Mononuclear cell (primary cell): ENCODE measurements at regions not wholly inside any gene's neighbourhood (a gene's known extent, or its start where the extent isn't known, plus 50 kb on each side); places are given as distances from the start of the nearest gene placed in this dataset.
"Not testable (repeated sequence)": the region's sequence is repeated elsewhere in the genome, so short reads cannot be mapped to it uniquely, and the experiment has no call there.

Source experiments
- H3K27me3 ChIP-seq: 2 replicates; pipeline ENCODE4 v1.6.0; 2011; ENCODE audit warnings: low read length, control low read depth; ENCODE audit not compliant: insufficient read depth
- H3K4me1 ChIP-seq: 2 replicates; pipeline ENCODE4 v1.5.1; 2011; ENCODE audit warnings: mild to moderate bottlenecking, low read length, control low read depth; ENCODE audit not compliant: insufficient read depth
- H3K4me3 ChIP-seq: 2 replicates; pipeline ENCODE4 v1.5.1; 2011; ENCODE audit warnings: mild to moderate bottlenecking, low read length, moderate library complexity
- H3K9me3 ChIP-seq: 2 replicates; pipeline ENCODE4 v1.5.1; 2011; ENCODE audit warnings: low read depth, mild to moderate bottlenecking, control low read depth, low read length

DNA sequence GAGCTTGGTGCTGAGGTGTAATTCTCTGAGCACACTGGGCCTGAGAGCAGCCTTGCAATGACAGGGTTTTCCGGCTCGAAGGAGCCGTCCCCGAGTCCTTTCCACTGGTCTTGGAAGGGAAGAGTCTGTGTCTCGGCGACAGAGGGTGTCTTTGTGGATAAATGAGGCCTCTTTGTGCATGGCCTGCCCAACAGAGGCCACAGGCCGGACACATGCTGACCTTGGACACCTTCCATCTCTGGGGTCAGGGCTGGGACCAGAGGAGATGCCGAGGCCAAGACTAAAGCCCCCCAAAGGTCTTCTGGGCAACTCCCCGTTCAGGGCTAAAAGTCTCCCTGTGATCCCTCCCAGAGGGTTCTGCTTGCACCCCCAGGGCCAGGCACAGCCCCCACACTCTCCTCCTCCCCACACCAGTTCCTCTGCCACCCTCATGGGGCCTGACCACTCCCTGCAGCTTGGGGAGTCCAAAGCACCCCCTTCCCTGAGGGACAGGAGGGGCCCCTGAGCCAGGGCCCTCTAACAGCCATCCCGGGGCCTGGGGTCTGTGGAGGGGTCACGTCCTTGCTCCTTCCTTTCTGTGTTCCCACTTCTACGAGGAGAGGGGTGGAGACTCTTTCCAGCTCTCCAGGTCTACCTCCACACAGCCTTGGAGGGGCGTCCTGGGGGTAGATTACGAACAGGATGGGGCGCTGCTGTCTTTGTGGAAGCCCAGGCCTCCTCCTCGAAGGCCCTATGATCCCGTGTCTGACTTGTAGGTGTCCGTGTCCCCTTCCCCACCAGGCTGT, 130.6 kb upstream of the FAM20C start:
- Histone ChIP-seq H3K27me3 (no peaks in the 10 kb centered on the region), H3K4me3 (no peak overlapping the region), H3K4me1 (peaks cover 20% of the 10 kb centered on the region), H3K9me3 (no peaks in the 10 kb centered on the region)

DNA sequence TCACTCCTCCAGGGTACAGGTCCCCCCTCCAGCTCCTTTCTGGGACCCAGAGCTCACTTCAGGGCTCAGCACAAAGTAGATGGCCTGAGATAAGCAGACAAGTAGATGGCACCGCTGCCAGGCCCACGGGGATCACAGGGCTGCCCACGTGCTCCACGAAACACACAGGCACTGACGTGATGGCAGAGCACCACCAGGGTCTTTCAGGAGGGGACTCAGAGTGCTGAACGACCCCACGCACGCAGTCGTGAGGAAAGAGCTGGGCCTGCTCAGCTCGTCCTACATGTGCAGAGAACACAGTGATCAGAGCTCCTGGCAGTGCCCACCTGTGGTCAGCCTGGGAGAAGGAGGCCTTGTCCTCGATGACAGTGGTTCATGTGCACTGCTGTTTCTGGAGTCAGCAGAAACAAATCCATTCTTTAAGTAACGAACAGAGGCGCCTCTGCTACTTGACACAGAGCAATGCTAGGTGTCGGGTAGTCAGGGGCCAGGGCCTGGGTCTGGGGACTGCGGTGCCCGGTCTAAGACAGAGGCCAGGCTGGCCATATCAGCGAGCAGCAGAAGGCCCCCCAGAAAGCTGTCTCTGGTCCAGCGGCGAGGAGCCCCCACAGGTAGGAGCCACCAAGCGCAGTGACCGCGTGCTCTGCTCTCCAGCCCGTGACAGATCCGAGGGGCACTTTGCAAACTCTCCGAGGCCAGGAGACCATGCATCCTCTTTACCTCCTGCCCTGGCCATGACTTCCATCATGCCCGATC, 129.8 kb upstream of the FAM20C start:
- no peak overlapping the region for H3K4me3 ChIP-seq
- no peaks in the 10 kb centered on the region for H3K27me3 ChIP-seq
- H3K4me1 ChIP-seq, result peaks cover 17% of the 10 kb centered on the region
- no peaks in the 10 kb centered on the region for H3K9me3 ChIP-seq

DNA sequence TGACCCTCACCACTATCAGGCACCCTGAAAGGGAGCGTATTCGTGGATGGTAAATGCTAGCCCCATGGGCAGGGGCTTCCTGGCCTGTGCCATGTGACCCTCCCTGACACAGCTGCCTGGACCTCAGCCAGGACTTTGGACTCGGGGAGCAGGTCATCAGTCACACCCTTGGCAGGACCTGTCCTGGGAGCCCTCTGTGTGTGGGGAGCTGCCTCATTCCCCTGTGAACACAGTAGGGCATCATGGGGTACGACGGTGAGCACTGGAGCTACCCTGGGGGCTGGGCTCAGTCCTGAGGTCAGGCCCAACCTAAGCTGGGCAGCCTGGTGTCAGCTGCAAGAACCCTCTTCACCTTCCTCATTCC, 129.3 kb upstream of the FAM20C start:
- no peaks in the 10 kb centered on the region for H3K9me3 ChIP-seq
- H3K4me1 ChIP-seq, result peaks cover 13% of the 10 kb centered on the region
- H3K4me3 ChIP-seq, result no peak overlapping the region
- no peaks in the 10 kb centered on the region for H3K27me3 ChIP-seq

DNA sequence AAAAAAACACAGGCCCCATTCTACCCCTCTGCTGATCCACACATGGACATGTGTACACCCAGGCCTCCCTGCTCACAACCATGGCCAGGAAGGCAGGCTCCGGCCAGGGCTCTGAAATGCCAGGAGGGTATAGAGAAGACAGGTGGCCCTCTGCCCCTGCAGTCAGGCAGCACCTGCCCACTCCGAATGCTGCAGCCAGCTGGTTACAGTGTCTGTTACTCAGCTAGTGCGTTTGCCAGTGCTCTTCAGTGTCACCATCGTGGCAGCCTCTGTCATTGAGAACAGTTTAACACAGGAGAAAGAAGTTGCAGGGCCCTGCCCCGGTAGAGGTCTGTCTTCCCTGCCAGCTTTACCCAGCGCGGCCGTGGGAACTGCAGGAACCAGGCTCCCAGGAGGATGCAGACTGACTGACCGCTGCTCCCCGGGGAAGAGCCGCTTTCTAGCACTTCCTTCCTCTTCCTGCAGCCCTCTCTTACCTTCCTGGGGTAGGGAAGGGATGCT, 128.8 kb upstream of the FAM20C start:
- no peak overlapping the region for H3K4me3 ChIP-seq
- H3K9me3 ChIP-seq, result no peaks in the 10 kb centered on the region
- H3K4me1 ChIP-seq, result peaks cover 13% of the 10 kb centered on the region
- H3K27me3 ChIP-seq, result no peaks in the 10 kb centered on the region

DNA sequence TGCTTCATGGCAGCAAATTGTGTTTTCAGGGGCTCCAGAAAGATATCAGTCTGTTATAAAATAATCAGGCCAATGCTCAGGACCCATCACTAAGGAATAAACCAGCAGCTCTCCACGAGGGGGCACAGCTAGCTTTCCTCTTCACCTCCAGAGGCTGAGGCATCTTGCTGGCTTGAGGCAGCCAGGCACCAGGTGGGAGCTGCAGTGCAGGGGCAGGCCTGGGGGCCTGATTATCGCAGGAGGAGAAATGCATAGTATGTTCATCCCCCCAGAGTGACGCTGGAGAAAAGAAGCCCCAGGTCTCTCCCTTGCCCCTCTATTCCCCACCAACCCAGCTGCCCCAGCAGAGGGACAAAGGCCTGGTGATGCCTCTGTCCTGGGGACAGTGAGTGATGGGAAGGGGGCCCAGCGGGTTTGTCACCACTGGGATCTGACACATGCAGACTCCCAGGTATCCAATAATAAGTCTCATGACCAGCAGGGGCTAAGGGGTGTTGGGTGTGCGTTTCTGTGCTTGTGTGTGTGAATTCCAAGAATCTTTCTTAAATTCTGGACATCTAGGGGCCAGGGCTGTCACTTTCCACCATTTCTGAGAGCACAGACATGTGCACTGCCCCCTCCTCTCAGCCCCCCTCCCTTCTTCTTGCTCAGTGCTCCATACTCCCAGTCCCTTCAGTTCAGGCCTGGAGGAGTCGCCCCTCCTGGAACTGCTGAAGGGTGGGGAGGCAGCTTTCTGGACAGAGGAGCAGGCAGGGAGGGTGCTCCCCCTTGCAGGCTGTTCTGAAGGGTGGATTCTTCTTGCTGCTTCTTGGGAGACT, 128.1 kb upstream of the FAM20C start:
- no peak overlapping the region for H3K4me3 ChIP-seq
- H3K9me3 ChIP-seq, result no peaks in the 10 kb centered on the region
- H3K27me3 ChIP-seq, result no peaks in the 10 kb centered on the region
- peaks cover 13% of the 10 kb centered on the region for H3K4me1 ChIP-seq

DNA sequence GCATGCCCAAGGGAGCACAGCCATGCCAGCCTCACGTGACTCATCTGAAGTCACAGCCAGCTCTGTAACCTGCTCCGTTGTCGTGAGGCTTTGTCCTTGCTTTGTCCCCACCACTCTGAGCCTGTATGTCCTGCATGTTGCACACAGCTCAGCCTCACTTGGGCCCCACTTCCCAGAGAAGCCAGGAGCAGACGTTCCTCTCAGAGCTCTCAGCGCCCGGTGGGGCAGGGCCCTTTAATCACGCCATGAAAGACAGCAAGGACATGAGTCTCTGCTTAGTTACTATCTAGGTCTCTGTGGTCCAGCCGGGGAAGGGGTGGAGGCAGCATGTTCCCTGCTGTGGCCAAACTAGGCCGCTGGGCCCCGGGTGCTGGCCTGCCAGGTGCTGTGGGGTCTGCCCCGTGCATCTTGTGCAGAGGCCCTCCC, 127.4 kb upstream of the FAM20C start:
- peaks cover 13% of the 10 kb centered on the region for H3K4me1 ChIP-seq
- H3K27me3 ChIP-seq, result no peaks in the 10 kb centered on the region
- no peaks in the 10 kb centered on the region for H3K9me3 ChIP-seq
- H3K4me3 ChIP-seq, result no peak overlapping the region

DNA sequence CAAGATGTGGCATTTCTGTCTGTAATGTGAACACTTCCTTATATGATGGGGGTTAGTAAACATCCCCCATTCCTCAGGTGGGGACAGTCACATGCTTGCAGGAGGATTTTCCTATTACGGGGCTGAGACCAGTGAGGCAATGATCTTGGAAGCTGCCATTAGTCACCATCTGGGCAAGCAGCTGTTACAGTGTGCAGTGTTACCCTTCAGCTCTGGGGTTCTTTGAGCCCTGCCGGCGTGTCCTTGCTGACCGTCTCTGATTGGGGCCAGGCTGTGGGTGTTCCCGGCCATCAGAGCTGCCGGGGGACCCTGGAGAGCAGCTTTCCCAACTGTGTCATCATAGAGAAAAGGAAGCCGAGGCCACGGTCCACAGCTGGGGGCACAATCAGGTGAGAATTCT, 126.8 kb upstream of the FAM20C start:
- Histone ChIP-seq H3K4me3 (no peak overlapping the region), H3K9me3 (no peaks in the 10 kb centered on the region), H3K27me3 (no peaks in the 10 kb centered on the region), H3K4me1 (peaks cover 13% of the 10 kb centered on the region)

DNA sequence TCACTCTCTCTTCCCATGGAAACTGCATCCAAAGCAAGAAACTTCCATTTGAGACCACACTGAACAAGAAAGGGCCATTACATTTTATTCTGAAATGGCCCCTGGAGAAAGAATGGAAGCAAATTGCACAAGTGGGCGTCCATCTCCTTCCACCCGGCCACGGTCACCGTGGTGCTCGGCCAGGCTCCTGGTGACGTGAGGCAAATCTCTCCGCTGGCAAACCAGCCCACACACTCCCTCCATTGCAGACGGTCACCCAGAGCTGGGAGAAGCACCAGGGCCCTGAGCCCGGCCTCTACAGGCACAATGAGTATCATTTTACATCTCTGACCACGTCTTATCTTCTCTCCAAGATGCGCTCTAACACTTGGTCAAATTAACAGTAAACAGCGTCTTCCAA, 126.1 kb upstream of the FAM20C start:
- Histone ChIP-seq H3K4me1 (peaks cover 13% of the 10 kb centered on the region), H3K9me3 (no peaks in the 10 kb centered on the region), H3K27me3 (no peaks in the 10 kb centered on the region), H3K4me3 (no peak overlapping the region)

DNA sequence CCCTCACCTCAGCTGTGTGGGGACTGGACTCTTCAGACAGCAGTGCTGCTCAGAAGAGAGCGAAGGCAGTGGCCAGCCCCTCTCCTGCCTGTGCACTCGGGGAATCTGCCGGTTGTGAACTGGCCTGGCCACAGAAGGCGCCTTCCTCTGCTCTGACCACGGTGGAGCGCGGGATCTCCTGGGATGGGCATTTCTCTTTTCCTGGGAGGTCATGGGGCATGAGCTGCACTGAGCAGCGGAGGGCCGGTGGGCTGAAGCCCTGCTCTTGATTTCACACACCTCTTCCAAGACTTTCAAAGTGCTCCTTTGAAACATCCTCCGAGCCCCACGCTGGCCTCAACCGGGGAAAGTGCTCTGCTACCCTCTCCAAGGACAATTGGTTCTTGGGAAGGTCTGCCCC, 125.6 kb upstream of the FAM20C start:
- peaks cover 13% of the 10 kb centered on the region for H3K4me1 ChIP-seq
- H3K27me3 ChIP-seq, result no peaks in the 10 kb centered on the region
- no peak overlapping the region for H3K4me3 ChIP-seq
- H3K9me3 ChIP-seq, result no peaks in the 10 kb centered on the region

DNA sequence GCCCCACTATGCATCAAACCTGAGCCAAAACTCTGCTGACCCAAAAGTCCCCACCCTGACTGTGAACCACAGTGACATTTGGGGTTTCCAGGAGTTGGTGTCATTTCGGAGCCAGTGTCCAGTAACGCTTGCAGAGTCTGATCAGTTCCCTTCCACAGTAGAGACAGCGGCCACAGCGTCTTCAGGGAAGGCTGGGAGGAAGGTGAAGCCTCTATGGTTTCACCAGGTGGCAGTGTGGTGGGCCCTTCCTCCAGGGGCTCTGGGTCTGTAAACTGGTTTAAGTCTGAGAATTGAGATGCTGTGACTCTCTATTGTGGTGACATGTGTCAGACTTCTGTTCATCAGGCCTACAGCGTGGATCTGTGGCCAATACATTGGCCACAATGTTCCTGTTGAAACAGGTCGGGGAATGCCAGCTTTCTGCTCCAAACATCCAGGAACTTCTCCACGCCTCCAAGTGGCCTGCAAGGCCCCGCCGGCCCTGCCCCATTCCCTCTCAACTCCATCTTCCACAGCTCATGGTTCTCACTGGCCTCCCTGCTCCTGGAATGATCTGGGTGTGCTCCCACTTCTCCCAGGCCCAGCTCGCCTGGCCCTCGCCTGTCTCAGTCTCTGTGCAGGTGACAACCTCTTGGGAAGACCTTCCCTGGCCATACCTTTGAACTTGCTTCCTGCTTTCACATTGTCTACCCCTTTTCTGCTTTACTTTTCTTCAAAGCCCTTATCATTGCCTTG, 124.5 kb upstream of the FAM20C start:
- Histone ChIP-seq H3K9me3 (no peaks in the 10 kb centered on the region), H3K4me3 (no peak overlapping the region), H3K4me1 (peaks cover 13% of the 10 kb centered on the region)

DNA sequence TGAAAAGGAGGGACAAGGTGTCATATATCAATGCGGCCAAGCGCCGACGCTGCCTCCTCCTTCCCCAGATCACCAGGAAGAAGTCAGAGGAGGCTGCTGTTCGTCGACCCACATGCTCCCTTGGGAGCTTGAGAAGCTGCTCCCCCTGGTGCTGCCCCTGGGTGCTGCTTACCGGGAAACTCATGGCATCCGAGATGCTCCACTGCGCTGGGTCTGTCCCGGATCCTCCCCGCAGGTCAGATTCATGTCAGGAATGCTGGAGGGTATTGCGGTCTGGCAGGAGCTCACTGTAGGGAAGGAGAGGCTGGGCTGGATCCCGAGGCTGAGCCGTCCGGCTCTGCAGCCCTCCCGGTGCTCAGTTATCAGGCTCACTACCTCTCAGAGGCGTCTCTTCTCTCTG, 123.7 kb upstream of the FAM20C start:
- no peaks in the 10 kb centered on the region for H3K27me3 ChIP-seq

More for the DNA sequence above, 124.5 kb upstream of the FAM20C start:
- no peaks in the 10 kb centered on the region for H3K27me3 ChIP-seq

DNA sequence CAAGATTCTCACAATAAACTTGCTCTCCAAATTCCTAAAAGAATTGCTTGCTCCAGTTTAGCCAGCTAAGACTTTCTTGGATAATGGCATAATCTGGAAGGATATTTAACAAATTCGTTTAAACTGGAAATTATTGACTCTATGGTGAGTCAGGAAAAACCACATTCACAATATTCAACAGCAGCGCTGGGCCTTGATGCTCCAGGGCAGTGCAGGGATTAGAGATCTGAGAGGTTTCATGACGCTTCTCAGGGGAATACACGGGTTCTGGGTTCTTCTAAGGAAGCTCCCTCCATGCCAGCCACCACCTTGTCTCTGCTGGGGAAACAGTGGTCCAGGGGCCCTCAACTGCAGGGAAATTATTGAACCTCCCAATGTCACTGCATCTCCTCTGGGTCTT, 123.3 kb upstream of the FAM20C start:
- not testable (repeated sequence) for H3K4me1 ChIP-seq, H3K27me3 ChIP-seq, H3K9me3 ChIP-seq, H3K4me3 ChIP-seq

More for the DNA sequence above, 123.7 kb upstream of the FAM20C start:
- Histone ChIP-seq H3K4me3 (no peak overlapping the region), H3K9me3 (no peaks in the 10 kb centered on the region), H3K4me1 (peaks cover 5% of the 10 kb centered on the region)

DNA sequence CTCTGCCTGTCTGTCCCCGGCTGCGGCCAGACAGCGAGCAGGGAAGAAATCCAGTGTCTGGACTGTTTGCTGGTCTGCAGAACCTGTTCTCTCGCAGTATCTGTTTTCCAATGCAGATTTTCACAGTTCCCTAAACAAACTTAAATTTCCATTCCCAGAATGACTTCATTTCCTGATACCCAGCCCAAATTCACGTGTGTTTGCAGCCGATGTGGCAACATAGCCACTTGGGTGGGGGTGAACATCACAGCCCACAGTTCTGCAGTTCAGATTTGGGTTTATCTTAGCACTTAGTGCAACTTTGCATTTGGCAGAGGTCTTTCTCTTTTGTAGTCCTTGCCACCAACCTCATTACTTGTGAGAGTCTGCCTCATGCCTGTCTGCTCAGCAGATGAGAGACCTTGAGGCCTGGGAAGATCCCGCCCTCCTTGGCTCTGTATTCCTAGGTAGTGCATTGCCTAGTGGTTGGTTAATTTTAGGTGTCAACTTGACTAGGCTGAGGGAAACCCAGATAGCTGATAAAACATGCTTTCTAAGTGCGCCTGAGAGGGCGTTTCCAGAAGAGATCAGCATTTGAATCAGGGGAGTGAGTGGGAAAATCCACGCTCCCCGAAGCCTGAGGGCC, 122.8 kb upstream of the FAM20C start:
- not testable (repeated sequence) for H3K27me3 ChIP-seq, H3K4me1 ChIP-seq, H3K9me3 ChIP-seq, H3K4me3 ChIP-seq

DNA sequence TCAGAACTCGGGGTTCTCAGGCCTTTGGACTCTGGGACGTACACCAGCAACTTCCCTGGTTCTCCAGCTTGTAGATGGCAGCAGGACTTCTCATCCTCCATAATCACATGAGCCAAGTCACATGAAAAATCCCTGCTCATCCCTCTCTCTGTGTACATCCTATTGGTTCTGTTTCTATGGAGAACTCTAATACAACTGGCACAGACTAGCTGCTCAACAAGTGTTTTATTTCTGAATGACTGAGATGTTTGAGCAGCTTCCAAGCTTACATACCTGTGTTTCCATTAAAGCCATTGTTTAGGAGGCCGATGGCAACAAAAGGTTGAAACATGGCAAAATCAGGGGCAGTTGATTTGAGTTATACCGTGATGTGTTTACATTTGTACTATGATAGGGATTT, 122.2 kb upstream of the FAM20C start:
- not testable (repeated sequence) for H3K27me3 ChIP-seq

More for the DNA sequence above, 122.2 kb upstream of the FAM20C start:
- not testable (repeated sequence) for H3K4me1 ChIP-seq, H3K9me3 ChIP-seq, H3K4me3 ChIP-seq
